ENCODE measurements at regions not wholly inside any gene's neighbourhood (a gene's known extent, or its start where the extent isn't known, plus 50 kb on each side); places are given as distances from the start of the nearest gene placed in this dataset.

DNA sequence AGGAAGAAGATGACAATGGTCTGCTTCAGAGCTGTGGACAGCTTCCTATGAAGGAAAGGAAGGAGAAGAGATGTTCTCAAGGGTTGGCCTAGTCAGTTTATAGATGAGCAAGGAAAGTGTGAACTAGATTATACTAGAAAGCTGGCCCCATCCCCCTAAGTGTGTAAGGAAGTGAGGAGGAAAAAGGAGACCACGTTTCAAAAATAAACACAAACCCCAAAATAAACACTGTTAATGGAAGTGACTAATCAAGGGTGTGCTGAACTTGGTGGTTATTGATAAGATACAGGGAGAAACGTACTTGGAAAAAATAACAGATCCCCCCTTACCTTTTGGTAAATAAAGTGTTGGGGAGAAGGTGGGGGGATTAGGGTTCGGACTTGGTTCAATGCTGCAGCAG lies 267.1 kb downstream of the SOX9 start:
- Mint-ChIP-seq H3K4me1 (no peaks in the 10 kb centered on the region), H3K9me3 (no peaks in the 10 kb centered on the region), H3K4me3 (no peak overlapping the region), H3K27ac (no peak overlapping the region), H3K36me3 (no peaks in the 10 kb centered on the region), H3K27me3 (peaks cover 4% of the 10 kb centered on the region in 2 donors)
- Histone ChIP-seq H3K27me3 (replicated peaks in 1 of 2; ENCODE audit: control insufficient read depth in 2 of 2, extremely low read depth in 1 of 2, insufficient read depth in 2 of 2, low read length in 1 of 2) (peaks cover 2 to 5% of the 10 kb centered on the region in 2 experiments), H3K36me3 (ENCODE audit: control insufficient read depth in 2 of 2, extremely low read depth in 1 of 2, insufficient read depth in 1 of 2, low read length in 1 of 2) (no peaks in the 10 kb centered on the region), H3K27ac (ENCODE audit: low read length) (no peak overlapping the region), H3K4me1 (ENCODE audit: control insufficient read depth in 1 of 2, extremely low read depth in 1 of 2, insufficient read depth in 2 of 2, low read length in 2 of 2) (no peaks in the 10 kb centered on the region), H3K9me3 (no peaks in the 10 kb centered on the region), H3K4me3 (ENCODE audit: control insufficient read depth in 1 of 2, extremely low read depth in 1 of 2, low read length in 1 of 2) (no peak overlapping the region)
- WGBS (ENCODE audit: insufficient coverage), result no CpG with 5 or more reads among the region's 3 CpGs
- ATAC-seq (replicated peaks in 1 of 4) (no peak), DNase-seq (no peak)
- ChIA-PET POLR2A (no interaction called here), CTCF (no interaction called here)

DNA sequence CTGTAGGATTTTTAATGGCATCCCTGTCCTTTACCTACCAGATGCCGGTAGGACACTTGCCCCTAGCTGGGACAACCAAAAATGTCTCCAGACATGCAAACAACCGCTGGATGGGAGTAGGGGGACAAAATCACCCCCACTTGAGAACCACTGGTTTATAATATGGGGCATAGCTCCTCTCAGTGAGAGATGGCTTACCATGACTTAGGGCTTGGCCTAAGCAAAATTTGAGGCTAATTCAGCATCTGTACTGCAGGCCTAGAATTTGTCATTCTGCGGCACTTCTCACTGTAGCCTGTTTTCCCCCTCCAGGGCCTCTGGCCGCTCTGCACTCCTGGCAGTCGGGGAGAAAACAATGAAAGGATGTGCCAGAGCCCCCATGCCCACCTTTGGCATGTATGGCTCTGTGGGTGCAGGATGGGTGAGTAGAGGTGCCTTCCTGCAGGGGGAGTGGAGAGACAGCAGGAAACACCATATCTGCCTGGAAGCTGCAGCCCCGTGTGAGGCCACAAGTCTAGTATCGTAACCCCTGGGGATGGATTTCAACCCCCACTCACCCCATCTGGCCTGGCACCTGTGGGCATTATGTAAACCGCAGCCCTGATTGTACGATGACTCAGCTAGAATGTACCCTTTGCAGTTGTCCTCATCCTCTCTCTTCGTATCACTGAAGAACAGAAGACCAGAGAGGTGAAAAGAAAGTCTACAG lies 268.1 kb downstream of the SOX9 start:
- Histone ChIP-seq H3K4me1 (ENCODE audit: control insufficient read depth in 1 of 2, extremely low read depth in 1 of 2, insufficient read depth in 2 of 2, low read length in 2 of 2) (no peaks in the 10 kb centered on the region), H3K27me3 (replicated peaks in 1 of 2; ENCODE audit: control insufficient read depth in 2 of 2, extremely low read depth in 1 of 2, insufficient read depth in 2 of 2, low read length in 1 of 2) (peaks cover 0 to 5% of the 10 kb centered on the region in 2 experiments), H3K9me3 (no peaks in the 10 kb centered on the region), H3K4me3 (ENCODE audit: control insufficient read depth in 1 of 2, extremely low read depth in 1 of 2, low read length in 1 of 2) (no peak overlapping the region), H3K36me3 (ENCODE audit: control insufficient read depth in 2 of 2, extremely low read depth in 1 of 2, insufficient read depth in 1 of 2, low read length in 1 of 2) (no peaks in the 10 kb centered on the region), H3K27ac (ENCODE audit: low read length) (no peak overlapping the region)
- 68% methylated on average over 3 of the region's 10 CpGs for WGBS (ENCODE audit: insufficient coverage)
- ChIA-PET POLR2A (no interaction called here), CTCF (no interaction called here)
- Mint-ChIP-seq H3K27ac (no peak overlapping the region), H3K9me3 (no peaks in the 10 kb centered on the region), H3K4me1 (no peaks in the 10 kb centered on the region), H3K4me3 (no peak overlapping the region), H3K36me3 (no peaks in the 10 kb centered on the region), H3K27me3 (peaks cover 0 to 1% of the 10 kb centered on the region in 2 donors)
- DNase-seq, result no peak
- no peak for ATAC-seq (replicated peaks in 1 of 4)

DNA sequence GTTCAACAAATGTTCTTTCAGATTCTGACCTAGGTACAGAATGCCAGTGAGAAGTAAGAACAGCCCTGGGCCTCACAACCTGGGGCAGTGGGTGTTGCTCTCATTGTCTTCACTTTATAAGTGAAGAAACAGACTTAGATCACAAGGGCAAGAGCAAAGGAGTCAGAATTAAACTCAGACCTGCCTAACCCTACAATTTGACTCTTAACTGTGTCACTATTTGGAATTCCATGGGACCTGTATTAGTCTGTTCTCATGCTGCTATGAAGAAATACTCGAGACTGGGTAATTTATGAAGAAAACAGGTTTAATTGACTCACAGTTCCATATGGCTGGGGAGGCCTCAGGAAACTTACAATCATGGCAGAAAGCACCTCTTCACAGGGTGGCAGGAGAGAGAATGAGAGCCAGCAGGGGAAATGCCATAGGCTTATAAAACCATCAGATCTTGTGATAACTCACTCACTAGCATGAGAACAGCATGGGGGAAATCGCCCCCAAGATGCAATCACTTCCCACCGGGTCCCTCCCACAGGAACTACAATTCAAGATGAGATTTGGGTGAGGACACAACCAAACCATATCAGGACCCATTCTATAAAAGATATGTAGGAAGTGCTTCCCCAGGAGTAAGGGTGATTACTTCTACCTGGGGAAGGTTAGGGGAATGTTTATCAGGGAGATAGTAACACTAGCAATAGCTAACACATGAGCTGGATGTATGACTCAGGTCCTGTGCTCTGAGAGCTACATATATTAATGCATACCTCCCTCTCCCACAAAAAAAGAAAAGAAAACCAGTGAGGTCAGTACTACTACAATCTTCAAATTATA lies 270.1 kb downstream of the SOX9 start:
- Mint-ChIP-seq H3K4me3 (no peak overlapping the region), H3K27me3 (no peaks in the 10 kb centered on the region), H3K4me1 (no peaks in the 10 kb centered on the region), H3K27ac (no peak overlapping the region), H3K9me3 (no peaks in the 10 kb centered on the region), H3K36me3 (no peaks in the 10 kb centered on the region)
- H3K4me3 ChIP-seq (ENCODE audit: control insufficient read depth in 1 of 2, extremely low read depth in 1 of 2, low read length in 1 of 2), result no peak overlapping the region
- no peaks in the 10 kb centered on the region for H3K36me3 ChIP-seq (ENCODE audit: control insufficient read depth in 2 of 2, extremely low read depth in 1 of 2, insufficient read depth in 1 of 2, low read length in 1 of 2)
- H3K9me3 ChIP-seq, result no peaks in the 10 kb centered on the region
- no peak for ATAC-seq (replicated peaks in 1 of 4)
- H3K4me1 ChIP-seq (ENCODE audit: control insufficient read depth in 1 of 2, extremely low read depth in 1 of 2, insufficient read depth in 2 of 2, low read length in 2 of 2), result no peaks in the 10 kb centered on the region
- no peak overlapping the region for H3K27ac ChIP-seq (ENCODE audit: low read length)
- DNase-seq, result no peak
- ChIA-PET POLR2A (no interaction called here), CTCF (no interaction called here)
- WGBS (ENCODE audit: insufficient coverage), result 20% methylated on average over 1 of the region's 3 CpGs
- H3K27me3 ChIP-seq (replicated peaks in 1 of 2; ENCODE audit: control insufficient read depth in 2 of 2, extremely low read depth in 1 of 2, insufficient read depth in 2 of 2, low read length in 1 of 2), result peaks cover 0 to 8% of the 10 kb centered on the region in 2 experiments

DNA sequence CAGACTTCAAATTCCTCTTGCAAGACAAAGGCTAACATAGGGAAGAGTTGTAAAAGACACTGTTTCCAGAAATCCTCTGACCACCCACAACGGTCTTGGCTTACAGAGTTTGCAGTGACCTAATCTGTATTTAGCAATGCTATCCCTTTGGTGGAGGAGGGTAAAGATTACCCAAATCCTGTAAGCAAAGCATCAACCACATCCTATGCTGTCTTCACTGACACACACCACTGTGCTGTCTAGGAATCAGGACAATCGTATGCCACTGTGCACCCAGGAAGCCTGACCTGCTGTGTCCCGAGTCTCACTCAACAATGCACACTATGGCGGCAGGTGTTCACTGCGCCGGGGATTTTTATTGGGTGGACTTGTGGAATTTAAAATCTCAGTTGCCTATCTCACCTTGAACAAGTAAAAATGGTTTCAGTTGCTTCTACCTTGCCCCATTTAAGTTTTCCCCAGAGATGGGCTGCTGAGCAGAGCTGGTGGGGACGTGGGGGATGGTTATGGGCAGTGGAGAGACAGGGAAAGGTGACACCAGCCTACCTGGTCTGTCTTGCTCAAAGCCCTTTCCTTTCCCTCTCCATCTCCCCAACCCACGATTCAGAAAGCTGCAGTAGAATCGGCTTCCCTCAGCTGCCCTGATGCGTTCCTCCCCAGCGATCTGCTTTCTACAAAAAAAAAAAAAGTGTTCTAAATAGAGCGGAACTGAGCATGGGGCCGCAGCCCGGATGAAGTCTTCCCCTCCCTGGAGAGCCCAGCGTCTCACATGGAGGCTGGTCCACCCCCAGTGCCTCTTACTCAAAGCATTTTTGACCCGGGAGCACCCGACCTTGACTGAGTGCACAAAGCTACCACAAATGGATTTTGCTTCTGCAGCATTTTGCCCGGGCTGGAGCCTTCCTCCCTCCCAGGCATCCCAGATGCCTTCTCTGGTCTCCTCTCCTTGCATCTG lies 271.5 kb downstream of the SOX9 start:
- CTCF ChIA-PET, result no interaction called here
- H3K27ac ChIP-seq (ENCODE audit: low read length), result no peak overlapping the region
- WGBS (ENCODE audit: insufficient coverage), result 80% methylated on average over 13 of the region's 18 CpGs
- no peak overlapping the region for H3K4me3 Mint-ChIP-seq
- H3K27me3 ChIP-seq (replicated peaks in 1 of 2; ENCODE audit: control insufficient read depth in 2 of 2, extremely low read depth in 1 of 2, insufficient read depth in 2 of 2, low read length in 1 of 2), result peaks cover 0 to 6% of the 10 kb centered on the region in 2 experiments
- ATAC-seq (replicated peaks in 1 of 4), result no peak
- no peaks in the 10 kb centered on the region for H3K36me3 Mint-ChIP-seq
- H3K27me3 Mint-ChIP-seq, result no peaks in the 10 kb centered on the region
- H3K27ac Mint-ChIP-seq, result no peak overlapping the region
- no peaks in the 10 kb centered on the region for H3K4me1 Mint-ChIP-seq
- no peak overlapping the region for H3K4me3 ChIP-seq (ENCODE audit: control insufficient read depth in 1 of 2, extremely low read depth in 1 of 2, low read length in 1 of 2)
- H3K4me1 ChIP-seq (ENCODE audit: control insufficient read depth in 1 of 2, extremely low read depth in 1 of 2, insufficient read depth in 2 of 2, low read length in 2 of 2), result no peaks in the 10 kb centered on the region
- no peaks in the 10 kb centered on the region for H3K36me3 ChIP-seq (ENCODE audit: control insufficient read depth in 2 of 2, extremely low read depth in 1 of 2, insufficient read depth in 1 of 2, low read length in 1 of 2)
- H3K9me3 ChIP-seq, result no peaks in the 10 kb centered on the region
- DNase-seq, result no peak
- POLR2A ChIA-PET, result no interaction called here
- no peaks in the 10 kb centered on the region for H3K9me3 Mint-ChIP-seq

DNA sequence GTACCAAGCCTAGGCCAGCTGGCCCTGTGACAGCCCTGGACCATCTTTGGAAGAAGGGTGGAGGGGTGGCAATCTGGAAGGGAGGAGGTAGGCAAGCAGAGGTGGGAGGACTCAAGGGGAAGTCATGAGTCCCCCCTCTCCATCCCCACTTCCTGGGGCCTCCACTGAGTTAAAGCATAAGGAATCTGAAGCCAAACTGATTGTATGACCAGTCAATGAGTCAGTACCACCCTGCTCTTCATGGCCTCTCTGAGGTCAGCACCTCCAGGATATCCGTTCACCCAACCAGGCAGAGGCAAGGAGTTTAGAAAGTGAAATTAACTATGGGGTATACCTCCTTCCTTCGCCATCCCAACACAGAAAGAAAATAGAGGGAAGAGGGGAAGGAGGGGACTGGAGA lies 272.7 kb downstream of the SOX9 start:
- no peaks in the 10 kb centered on the region for H3K4me1 Mint-ChIP-seq
- Histone ChIP-seq H3K27ac (ENCODE audit: low read length) (no peak overlapping the region), H3K9me3 (no peaks in the 10 kb centered on the region), H3K4me3 (ENCODE audit: control insufficient read depth in 1 of 2, extremely low read depth in 1 of 2, low read length in 1 of 2) (no peak overlapping the region), H3K27me3 (replicated peaks in 1 of 2; ENCODE audit: control insufficient read depth in 2 of 2, extremely low read depth in 1 of 2, insufficient read depth in 2 of 2, low read length in 1 of 2) (peaks cover 0 to 6% of the 10 kb centered on the region in 2 experiments), H3K36me3 (ENCODE audit: control insufficient read depth in 2 of 2, extremely low read depth in 1 of 2, insufficient read depth in 1 of 2, low read length in 1 of 2) (no peaks in the 10 kb centered on the region), H3K4me1 (ENCODE audit: control insufficient read depth in 1 of 2, extremely low read depth in 1 of 2, insufficient read depth in 2 of 2, low read length in 2 of 2) (no peaks in the 10 kb centered on the region)
- H3K4me3 Mint-ChIP-seq, result no peak overlapping the region
- ATAC-seq (replicated peaks in 1 of 4) (no peak), DNase-seq (no peak)
- WGBS (ENCODE audit: insufficient coverage), result no CpG with 5 or more reads among the region's 2 CpGs
- ChIA-PET CTCF (no interaction called here), POLR2A (no interaction called here)
- no peaks in the 10 kb centered on the region for H3K36me3 Mint-ChIP-seq
- peaks cover 0 to 4% (median 0%) of the 10 kb centered on the region in 3 donors for H3K9me3 Mint-ChIP-seq
- no peak overlapping the region for H3K27ac Mint-ChIP-seq
- peaks cover 0 to 4% of the 10 kb centered on the region in 2 donors for H3K27me3 Mint-ChIP-seq

DNA sequence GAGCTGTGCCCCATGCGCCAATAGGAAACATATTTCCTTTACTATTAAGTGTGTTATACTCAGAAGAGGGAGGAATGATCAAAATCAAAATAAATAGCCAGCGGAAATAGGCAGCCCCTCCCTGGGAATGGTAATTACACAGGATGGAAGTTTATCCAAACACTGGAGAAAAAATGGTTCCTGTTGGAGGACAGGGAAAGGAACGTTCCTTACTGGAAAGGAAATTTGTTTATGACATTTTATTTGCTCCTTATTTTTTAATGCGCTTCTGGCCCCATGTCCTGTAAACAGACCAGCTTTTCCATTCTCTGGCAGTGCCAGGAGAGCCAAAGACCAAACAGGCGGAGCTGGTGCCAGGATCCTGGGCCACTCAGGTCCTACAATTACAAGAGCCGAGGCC lies 273.7 kb downstream of the SOX9 start:
- ChIA-PET POLR2A (no interaction called here), CTCF (no interaction called here)
- H3K27ac ChIP-seq (ENCODE audit: low read length), result no peak overlapping the region
- Mint-ChIP-seq H3K36me3 (no peaks in the 10 kb centered on the region), H3K27ac (no peak overlapping the region), H3K4me1 (no peaks in the 10 kb centered on the region), H3K9me3 (peaks cover 0 to 4% (median 0%) of the 10 kb centered on the region in 3 donors), H3K4me3 (no peak overlapping the region), H3K27me3 (peaks cover 0 to 4% of the 10 kb centered on the region in 2 donors)
- H3K36me3 ChIP-seq (ENCODE audit: control insufficient read depth in 2 of 2, extremely low read depth in 1 of 2, insufficient read depth in 1 of 2, low read length in 1 of 2), result no peaks in the 10 kb centered on the region
- H3K4me3 ChIP-seq (ENCODE audit: control insufficient read depth in 1 of 2, extremely low read depth in 1 of 2, low read length in 1 of 2), result no peak overlapping the region
- H3K27me3 ChIP-seq (replicated peaks in 1 of 2; ENCODE audit: control insufficient read depth in 2 of 2, extremely low read depth in 1 of 2, insufficient read depth in 2 of 2, low read length in 1 of 2), result peaks cover 0 to 3% of the 10 kb centered on the region in 2 experiments
- no peaks in the 10 kb centered on the region for H3K9me3 ChIP-seq
- H3K4me1 ChIP-seq (ENCODE audit: control insufficient read depth in 1 of 2, extremely low read depth in 1 of 2, insufficient read depth in 2 of 2, low read length in 2 of 2), result no peaks in the 10 kb centered on the region
- no peak for ATAC-seq (replicated peaks in 1 of 4)
- WGBS (ENCODE audit: insufficient coverage), result 60% methylated on average over 4 of the region's 6 CpGs
- no peak for DNase-seq
